Dermis microvascular lymphatic vessel endothelial cell (primary cell): ENCODE measurements at regions not wholly inside any gene's neighbourhood (a gene's known extent, or its start where the extent isn't known, plus 50 kb on each side); places are given as distances from the start of the nearest gene placed in this dataset.
A peak's percentile ranks its signal among the peaks of the same experiment; 100 is the strongest.

ENCODE experiments used
- DNase-seq, 2 donors: peaks; one replicate each; pipeline versions ENCODE4 v3.0.0 to v3.0.0-alpha.2; 2010; ENCODE audit warnings: low read depth in 2 of 2

DNA sequence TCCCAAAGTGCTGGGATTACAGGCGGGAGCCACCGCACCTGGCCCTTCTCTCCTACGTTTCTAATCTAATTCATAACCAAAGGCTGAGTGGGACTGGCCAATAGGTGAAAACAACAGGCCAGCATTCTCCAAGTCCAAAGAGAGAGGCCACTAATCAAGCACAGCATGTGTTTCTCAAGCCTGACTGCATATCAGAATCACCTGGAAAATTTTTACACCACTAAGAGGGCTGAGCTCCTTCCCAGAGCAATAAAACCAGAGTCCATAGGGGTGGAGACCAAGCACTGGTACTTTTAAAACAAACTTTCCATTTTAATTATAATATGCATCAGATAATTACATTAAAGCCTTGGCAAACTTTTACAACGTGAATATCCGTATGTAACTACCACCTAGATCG lies 254.4 kb downstream of the OPA1 start:
- DNase-seq = no peak

DNA sequence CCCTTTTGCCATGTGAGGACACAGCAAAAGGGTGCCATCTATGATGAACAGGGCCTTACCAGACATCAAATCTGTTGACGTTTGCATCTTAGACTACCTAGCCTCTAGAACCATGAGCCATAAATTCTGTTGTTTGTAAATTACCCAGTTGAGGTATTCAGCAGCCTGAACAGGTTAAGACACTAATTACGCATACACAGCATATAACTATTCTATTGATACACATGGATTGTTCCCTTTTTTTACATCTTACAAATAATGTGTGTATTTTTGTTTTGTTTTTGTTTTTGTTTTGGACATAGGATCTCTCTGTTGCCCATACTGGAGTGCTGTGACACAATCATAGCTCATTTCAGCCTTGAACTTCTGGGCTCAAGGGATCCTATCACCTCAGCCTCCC lies 255.5 kb downstream of the OPA1 start:
- no peak for DNase-seq

DNA sequence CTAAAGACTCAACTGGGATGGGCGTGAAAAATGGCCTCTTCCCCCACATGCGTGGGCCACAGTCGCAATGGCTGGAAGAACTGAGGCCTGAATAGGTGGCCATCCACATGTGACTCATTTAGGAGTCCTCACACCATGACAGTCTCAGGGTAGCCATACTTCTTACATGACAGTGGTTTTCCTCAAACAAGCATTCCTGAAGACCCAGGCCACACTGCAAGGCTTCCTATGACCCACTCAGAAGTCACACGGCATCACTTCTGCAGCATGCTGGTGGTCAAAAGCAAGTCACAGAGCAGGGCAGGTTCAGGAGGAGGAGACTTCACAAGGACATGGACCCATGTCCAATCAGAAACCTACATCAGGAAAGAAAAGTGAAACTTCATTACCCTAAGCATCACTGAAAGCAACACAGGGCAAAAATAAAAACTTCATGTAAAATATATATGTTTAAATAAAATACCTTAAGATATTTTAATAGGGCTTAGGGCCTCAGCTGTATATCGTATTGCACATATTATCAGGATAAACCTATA lies 257.1 kb downstream of the OPA1 start:
- no peak for DNase-seq

DNA sequence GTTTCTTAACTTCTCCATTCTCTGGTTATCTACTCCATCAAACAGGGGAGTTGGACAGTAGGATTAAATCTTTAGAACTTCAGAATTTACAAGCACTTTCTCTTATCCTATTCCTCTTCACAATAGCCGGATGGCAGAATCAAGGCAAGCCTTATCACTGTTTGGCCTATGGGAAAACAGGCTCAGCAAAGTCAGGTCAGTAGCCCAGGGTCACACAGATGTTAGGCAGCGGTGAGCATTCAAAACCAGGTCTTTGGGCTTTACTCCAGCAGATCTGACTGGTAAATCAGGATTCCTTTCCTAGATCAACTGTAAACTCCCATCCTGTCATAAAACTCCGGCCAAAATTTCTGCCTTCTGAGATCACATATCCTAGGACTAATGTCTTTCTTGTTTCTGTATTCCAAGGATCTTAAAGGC lies 258.4 kb downstream of the OPA1 start:
- peak; percentile 41 to 43 for DNase-seq

DNA sequence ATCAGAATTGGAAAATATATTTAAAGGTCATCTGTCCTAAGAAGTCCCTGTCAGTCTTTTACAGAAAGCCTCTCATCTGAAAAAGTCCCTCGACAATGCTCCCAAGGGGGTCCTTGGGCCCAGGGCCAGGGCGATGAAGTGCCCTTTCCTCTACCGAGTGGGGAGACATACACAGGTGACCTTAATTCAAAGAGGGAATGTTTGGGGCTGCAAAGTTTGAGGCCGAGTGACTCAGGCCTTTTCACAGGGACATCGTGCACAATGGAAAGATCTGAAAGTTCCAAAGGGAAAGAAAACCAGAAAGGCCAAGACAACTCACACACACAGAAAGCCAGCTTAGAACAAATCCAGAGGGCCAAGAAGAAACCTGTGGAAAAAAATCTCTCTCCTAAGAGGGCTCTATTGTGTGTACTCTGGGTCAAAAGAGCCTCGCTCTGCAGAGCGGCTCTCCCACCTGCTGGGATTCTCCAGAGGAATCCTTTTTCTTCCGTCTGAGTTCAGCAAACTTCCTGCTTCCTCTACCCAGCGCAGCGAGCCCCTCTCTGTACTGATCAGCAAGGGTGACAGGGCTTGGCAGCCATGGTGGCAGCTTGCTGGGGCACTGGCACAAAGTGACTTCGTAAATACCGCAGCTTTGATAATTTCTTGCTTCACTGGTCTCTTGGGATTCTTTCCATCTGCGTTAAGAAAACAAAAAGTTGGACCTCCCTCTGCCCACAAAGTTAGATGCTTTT lies 259.1 kb downstream of the OPA1 start:
- DNase-seq = peak in 1 of 2 donors; percentile 26

DNA sequence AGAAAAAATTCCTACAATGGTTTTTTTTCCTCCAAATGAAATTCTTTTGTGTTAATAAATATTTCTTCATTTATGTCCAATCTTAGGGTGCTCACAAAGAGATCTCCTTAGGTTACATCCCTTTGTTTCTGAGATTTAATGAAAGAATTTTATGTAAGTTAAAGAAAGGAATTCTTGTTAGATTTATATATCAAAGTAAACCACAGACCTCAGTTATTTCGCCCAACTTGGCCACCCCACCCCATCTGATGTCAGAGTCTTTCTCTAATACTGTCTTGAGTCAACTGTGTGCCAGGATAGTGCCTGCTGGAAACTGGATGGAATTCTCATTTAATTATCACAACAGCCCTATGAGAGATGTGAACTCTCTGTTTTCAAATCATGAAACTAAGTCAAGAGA lies 259.9 kb downstream of the OPA1 start:
- DNase-seq = no peak

DNA sequence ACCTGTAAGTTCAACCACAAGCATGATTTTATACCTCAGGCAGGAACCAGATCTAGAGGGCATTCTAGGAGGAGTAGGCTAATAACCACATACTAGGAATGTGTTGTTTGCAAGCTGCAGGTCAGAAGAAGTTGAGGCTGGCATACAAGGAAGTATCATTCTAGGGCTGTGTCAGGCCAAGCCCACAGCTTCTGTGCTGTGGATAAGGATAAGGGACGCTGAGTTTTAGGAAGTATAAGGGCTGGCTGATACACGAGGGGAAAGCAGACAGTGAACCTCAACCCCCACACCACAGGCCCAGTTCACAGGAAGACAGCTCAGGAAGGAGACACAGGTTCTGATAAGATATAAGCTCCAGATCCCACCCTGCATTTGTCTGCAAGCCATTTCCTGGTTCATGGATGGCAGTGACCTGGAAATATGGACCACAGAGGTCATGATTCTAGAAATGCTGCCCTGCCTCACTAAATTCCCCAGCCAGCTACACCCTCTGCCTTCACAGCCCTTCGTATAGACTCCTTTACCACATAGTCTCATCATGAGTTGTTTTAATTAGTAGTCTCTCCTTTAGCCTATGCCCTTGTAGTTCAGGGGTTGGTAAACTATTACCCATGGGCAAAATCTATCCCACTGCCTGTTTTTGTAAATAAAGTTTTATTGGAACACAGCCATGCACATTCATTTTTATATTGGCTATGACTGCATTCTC lies 260.7 kb downstream of the OPA1 start:
- peak in 1 of 2 donors; percentile 23 for DNase-seq

DNA sequence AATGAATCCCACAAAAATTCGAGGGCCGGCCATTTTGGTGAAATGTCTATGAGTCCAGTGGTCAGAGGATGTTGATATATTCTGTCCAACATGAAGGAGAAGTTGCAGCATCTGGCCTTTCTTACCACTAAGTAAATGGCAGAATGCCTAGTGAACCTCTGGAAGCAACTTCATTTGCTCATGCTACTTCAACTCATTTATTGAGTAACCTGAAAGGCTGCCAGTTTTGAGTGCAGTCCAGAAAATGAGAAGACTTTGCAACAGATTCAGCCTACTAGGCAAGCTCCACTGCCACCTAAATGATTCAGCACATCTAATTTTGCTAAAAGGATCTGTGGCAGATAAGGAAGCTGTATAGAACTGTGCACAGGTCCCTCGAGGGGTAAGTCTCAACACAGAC lies 265.0 kb downstream of the OPA1 start:
- no peak for DNase-seq

DNA sequence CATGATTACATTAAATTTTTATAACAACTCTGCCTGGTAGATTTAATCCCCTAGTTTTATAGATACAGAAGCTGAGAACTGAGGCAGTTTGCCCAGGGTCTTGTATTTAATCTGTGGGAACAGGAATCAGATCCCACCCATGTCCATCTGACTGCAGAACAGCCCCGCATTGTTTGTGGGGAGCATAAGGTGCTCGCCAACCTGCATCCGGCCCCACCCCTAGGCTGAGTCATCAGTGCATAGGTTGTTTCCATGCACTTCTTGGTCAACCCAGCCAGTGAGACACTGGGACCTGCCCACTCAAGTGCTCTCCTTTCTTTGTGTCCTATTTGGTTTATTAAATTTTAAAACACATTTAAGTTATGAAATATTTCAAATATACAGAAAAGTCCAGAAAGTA lies 266.2 kb downstream of the OPA1 start:
- peak in 1 of 2 donors; percentile 16 for DNase-seq

DNA sequence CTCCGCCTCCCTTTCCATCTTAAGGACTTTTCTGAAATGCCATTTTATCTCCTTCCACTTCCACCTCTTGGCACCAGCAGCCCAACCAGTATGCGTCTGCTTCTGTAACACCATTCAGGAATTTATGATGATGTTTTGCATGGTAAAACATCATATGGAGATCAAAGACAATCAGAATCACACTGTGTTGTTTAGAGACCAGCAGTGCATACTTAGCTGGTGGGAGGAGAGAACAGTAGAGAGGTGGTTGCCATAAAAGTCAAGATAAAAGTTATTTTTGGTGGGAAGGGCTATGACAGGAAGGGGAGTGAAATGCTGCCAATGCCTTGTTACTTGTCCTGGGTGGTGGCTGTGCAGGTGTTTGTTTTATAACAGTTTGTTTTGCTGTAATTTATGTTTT lies 268.0 kb downstream of the OPA1 start:
- DNase-seq = no peak

DNA sequence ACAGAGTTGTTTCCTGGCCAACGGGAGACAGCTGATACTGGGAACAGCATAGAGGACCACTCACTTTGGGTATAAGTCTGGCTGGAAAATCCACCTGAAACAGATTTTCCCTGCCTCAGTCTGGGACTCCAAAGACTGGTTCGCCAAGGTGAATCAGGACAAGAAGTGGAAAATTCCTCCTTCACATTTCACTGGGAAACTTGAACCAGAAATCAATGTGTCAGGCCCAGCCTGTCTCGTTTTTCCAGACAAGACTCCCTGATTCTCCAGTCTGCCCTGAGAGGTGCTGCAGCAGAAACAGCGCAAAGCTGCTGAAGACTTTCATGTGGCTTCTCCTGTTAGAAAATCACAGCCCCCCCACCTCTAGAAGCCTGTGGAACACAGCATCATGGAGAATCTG lies 269.8 kb downstream of the OPA1 start:
- DNase-seq = no peak

DNA sequence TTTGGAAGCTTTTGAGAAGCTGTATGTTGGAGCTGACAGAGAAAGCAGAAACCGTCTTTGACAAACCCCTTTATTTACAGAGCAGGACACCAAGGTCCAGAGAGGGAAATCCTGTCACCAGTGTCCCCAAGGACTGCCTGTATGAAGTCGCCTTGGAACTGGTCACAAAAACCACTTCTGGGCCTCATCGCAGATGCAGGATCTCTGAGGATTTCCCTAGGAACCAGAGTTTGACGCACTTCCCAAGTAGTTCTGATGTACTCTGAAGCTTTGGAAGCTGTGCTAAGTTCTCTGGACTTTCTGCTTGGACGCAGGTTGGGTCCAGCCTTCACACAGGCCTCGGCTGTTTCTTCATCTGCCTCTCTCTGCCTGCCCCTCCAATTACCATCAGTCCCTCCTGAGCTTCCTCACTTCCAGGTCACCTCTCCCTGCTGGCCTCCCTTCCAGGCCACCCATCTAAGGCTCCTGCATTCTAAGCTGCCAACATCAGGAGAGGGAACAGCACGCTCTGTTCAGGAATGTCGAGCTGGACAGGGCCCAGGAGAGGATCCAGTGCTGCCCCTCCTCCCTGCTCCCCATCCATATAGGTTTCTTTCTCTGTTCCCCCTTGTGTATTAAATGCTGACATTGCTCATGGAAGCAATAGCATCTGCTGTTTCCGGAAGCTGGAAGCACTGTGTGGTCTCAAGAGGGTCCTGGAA lies 270.8 kb downstream of the OPA1 start:
- DNase-seq = no peak

DNA sequence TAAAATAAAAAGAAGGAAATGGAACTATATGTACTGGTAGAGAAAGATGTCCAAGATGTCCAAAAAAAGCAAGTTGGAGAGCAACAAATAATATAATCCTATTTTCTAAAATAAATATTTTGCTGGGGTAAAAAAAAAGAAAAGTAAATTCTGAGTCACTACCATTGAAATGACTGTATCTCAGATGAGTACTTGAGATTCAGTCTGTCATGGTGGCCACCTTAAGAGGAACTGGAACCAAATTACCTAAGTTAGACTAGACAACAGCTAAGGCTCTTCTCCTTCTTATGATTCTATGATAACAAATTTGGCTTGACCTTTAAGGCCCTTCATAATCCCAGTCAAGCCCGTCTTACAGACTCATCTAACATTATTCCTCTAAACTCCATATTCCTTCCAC lies 270.6 kb upstream of the HES1 start:
- DNase-seq = no peak

DNA sequence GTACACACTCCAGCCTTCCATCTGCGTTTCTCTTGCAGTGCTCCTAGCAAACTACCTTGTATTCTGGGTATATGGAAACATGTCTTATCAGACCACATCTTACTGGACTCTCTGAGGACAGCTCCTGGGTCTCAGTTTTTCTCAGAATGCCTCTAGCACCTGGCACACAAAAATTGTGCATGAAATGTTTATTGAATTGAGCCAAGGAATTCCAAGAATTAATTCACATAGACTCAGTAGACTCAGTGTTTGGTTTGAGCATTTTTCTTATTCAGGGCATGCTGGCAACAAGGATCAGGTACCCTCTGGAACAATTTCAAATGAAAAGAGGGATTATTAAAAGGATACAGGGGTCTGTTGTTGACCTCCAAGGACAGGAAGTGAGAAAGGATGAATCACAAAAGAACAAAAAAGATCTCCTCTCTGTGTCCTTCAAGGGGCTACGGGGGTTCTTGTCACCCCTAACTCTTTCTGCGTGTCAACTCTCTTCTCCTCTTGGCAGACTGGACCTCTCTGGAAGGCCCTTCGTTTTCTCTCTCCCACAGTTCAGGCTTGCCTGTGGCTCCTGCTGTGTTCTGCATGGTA lies 270.0 kb upstream of the HES1 start:
- DNase-seq = no peak

DNA sequence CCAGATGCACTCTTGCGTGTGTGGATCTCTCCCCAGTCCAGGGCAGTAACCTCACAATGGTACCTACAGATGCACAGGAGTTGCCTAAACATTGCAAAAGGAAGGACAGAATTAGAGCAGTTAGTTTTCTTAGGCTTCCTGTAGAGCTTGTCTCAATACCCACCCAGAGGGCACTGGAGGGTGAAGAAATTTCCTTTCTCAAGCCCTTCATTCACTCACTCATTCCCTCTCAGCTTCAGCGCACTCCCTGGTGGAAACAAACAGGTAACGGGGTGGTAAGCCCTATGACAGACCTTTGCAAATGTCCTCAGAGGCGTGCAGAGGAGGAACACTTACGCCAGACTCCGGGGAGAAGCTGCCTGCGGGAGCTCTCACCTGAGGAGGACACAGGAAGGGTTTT lies 267.4 kb upstream of the HES1 start:
- DNase-seq = no peak

DNA sequence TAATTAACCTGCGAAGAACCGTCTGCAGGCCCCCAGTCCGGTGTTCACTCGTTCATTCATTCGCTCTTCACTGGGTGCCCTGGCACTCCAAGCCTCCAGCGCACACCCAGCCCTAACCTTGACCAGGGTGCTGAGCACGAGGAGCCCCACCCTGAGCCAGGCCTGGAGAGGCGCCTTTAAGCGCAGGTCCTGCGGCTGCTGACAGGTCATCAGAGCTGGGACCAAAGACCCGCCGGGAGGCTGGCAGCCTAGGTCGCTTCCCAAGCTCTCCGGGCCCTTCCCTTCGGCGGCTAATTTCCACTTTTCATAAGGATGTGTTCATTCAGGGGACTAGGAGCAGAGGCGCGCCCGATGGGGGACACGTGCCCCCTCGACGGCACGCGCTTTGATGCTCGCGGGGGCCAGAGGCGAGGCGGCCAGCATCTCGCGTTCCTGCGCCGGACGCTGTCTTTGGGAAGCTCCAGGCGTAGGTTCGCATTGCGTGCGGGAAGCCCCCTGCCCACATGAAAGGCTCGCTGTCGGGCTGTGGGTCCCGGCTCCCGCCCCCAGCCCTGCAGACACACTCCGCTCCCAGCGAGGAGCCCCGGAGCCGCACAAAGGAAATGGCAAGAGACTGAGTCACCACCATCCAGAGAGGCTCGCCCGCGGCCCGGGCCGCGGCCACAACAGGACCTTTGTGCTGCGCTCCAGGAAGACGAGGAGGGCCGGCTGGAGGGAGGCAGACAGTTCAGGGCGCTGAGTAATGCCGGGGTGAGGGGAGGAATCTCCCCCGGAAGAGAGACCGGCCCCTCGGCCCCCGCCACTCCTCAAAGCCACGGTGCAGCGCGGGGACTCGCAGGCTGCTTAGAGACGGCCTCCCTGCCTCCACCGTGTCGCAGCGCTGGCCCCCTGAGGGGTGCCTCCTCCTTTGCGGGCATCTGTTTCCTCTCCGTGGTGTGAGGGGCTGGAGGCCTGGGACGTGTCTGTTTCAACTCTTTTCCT lies 266.4 kb upstream of the HES1 start:
- DNase-seq = peak in 1 of 2 donors; percentile 72

DNA sequence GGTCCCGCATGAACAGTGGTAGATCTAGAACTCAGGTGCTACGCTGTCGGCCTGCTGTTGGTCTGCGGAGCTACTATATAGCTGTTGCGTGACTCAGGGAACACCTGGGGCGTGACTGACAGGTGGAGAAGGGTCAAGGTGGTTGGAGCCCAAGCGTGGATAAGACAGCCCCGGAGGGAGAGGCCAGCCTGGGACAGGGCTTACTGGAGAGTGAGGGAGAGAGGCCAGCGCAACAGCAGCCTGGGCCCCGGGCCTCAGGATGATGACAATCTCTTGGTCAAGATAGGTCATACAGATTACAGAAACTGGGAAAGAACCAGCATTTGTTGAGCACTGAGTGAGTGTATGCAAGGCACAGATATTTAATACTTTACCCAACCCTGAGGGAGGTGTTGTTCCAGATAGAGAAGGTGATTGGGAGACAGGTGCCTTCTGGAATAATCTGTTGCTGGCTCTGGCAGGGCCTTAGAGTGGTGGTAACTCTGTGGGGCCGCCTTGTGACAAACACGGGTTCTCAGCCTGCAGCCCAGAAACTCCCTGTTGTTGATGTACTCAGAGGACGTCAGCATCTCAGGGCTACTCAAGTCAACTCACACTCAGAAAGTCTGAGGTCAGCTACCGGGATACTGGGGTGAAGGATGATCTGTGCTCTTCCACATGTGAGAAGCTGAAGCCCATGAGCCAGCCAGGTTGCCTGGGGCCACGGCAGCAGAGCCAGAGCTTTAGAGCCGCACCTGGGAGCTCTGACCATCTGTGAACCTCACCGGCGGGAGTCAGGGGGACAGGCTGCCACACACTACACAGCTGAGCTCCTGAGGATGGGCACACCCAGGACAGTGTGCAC lies 265.4 kb upstream of the HES1 start:
- DNase-seq = no peak

DNA sequence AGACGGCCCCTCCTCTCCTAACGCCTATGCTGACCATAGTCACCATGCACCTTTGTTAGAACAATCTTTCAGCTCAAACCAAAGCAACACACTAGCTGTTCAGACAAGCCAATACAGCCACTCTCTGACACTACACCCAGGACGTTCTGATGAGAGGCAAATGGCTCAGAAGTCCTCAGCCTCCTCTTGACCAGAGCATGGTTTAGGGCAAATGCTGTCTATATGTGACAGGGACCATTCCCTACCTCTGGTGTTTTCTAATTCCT lies 264.8 kb upstream of the HES1 start:
- DNase-seq = no peak

DNA sequence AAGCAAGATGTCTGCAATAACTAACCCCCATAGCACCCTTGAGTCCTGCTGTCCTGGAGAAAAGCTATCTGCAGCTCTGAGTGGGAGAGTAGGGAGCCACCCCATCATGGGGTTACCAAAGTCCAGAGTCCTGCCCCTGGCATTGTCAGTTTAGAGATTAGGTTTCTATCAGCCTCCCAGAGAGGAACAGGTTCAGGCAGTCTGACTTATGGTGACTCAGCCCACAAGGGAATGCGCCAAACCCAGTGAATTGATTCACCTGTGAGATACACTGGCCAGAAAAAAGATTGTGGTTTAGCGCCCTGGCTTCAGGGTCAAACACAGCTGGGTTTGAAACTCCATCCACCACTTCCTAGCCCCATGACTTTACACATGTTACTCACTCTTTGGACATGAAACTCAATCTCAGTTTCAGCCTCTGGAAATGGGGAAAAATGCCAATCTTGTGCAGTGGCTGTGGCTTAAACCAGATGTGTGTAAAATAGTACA lies 263.6 kb upstream of the HES1 start:
- peak in 1 of 2 donors; percentile 72 for DNase-seq
